Upper lobe of right lung (tissue), 1 donor: ENCODE measurements at regions not wholly inside any gene's neighbourhood (a gene's known extent, or its start where the extent isn't known, plus 50 kb on each side); places are given as distances from the start of the nearest gene placed in this dataset.

Experiments used
- ATAC-seq: fragments of 200-7000 bp; cut with Tn5 transposase; one replicate; pipeline ENCODE4 v1.9.1; 2020; ENCODE audit warnings: mild to moderate bottlenecking, moderate library complexity
- DNase-seq: peaks from one replicate; pipeline ENCODE4 v3.0.0-alpha.2; 2020
- H3K27ac ChIP-seq: fragments of 200-600 bp; one replicate; pipeline ENCODE4 v1.8.0; 2022
- H3K27me3 ChIP-seq: fragments of 200-600 bp; one replicate; pipeline ENCODE4 v1.8.0; 2022; ENCODE audit warnings: mild to moderate bottlenecking
- H3K36me3 ChIP-seq: fragments of 200-600 bp; one replicate; pipeline ENCODE4 v1.8.0; 2022
- H3K4me1 ChIP-seq: fragments of 200-600 bp; one replicate; pipeline ENCODE4 v1.8.0; 2022
- H3K4me3 ChIP-seq: fragments of 200-600 bp; one replicate; pipeline ENCODE4 v1.8.0; 2022; ENCODE audit warnings: mild to moderate bottlenecking
- H3K9me3 ChIP-seq: fragments of 200-600 bp; one replicate; pipeline ENCODE4 v1.8.0; 2022
- CTCF ChIP-seq: fragments of 200-600 bp; IDR thresholded peaks from one replicate; pipeline ENCODE4 v1.8.0; 2022; ENCODE audit warnings: antibody characterized with exemption
- intact Hi-C: fragments of 100-400 bp; cut with DNase I; formaldehyde crosslinking; loops from one replicate; pipeline ENCODE4 v1.11.0; 2022
- donor health status: DM: no; HTN: yes; CAD: no; lungs with severe emphysema.

GRCh38 chr1:94737124-94737998 is 82.8 kb upstream of the SLC44A3 start:
- Histone ChIP-seq H3K36me3 (no peaks in the 10 kb centered on the region), H3K4me3 (no peak overlapping the region), H3K27me3 (no peaks in the 10 kb centered on the region), H3K9me3 (no peaks in the 10 kb centered on the region), H3K27ac (no peak overlapping the region), H3K4me1 (peaks cover 24% of the 10 kb centered on the region)
- intact Hi-C loops: no loop called here
- no peak for TF ChIP-seq CTCF
- no peak for DNase-seq
- ATAC-seq: no peak

- no peaks in the 10 kb centered on the region for H3K27me3 ChIP-seq
- TF ChIP-seq CTCF: no peak
- peaks cover 18% of the 10 kb centered on the region for H3K4me1 ChIP-seq
- DNase-seq (no peak), ATAC-seq (no peak)
- intact Hi-C loops: no loop called here
- H3K9me3 ChIP-seq: no peaks in the 10 kb centered on the region
- H3K36me3 ChIP-seq: no peaks in the 10 kb centered on the region
- no peak overlapping the region for H3K4me3 ChIP-seq
- H3K27ac ChIP-seq: no peak overlapping the region
Observed at GRCh38 chr1:94736549-94736948, 83.6 kb upstream of the SLC44A3 start.

GRCh38 chr1:94736073-94736472 is 84.1 kb upstream of the SLC44A3 start:
- TF ChIP-seq CTCF: no peak
- Histone ChIP-seq H3K4me3 (no peak overlapping the region), H3K4me1 (peaks cover 18% of the 10 kb centered on the region), H3K27me3 (no peaks in the 10 kb centered on the region), H3K27ac (no peak overlapping the region), H3K36me3 (no peaks in the 10 kb centered on the region), H3K9me3 (no peaks in the 10 kb centered on the region)
- ATAC-seq (no peak), DNase-seq (no peak)
- intact Hi-C loops: no loop called here

GRCh38 chr1:94734963-94735901 is 84.9 kb upstream of the SLC44A3 start:
- no peaks in the 10 kb centered on the region for H3K27me3 ChIP-seq
- DNase-seq: peak; percentile 72
- no peak overlapping the region for H3K4me3 ChIP-seq
- H3K4me1 ChIP-seq: peaks cover 18% of the 10 kb centered on the region
- intact Hi-C loops: no loop called here
- H3K36me3 ChIP-seq: no peaks in the 10 kb centered on the region
- no peaks in the 10 kb centered on the region for H3K9me3 ChIP-seq
- TF ChIP-seq CTCF: no peak
- ATAC-seq: peak; percentile 83
- H3K27ac ChIP-seq: peak overlapping the region; percentile 56

- H3K27ac ChIP-seq: no peak overlapping the region
- H3K27me3 ChIP-seq: no peaks in the 10 kb centered on the region
- intact Hi-C loops: no loop called here
- TF ChIP-seq CTCF: no peak
- no peak overlapping the region for H3K4me3 ChIP-seq
- H3K36me3 ChIP-seq: no peaks in the 10 kb centered on the region
- no peak for ATAC-seq
- DNase-seq: no peak
- no peaks in the 10 kb centered on the region for H3K9me3 ChIP-seq
- H3K4me1 ChIP-seq: peaks cover 22% of the 10 kb centered on the region
Observed at GRCh38 chr1:94731891-94732290, 88.3 kb upstream of the SLC44A3 start.
